ENCODE measurements at regions not wholly inside any gene's neighbourhood (a gene's known extent, or its start where the extent isn't known, plus 50 kb on each side); places are given as distances from the start of the nearest gene placed in this dataset.

DNA sequence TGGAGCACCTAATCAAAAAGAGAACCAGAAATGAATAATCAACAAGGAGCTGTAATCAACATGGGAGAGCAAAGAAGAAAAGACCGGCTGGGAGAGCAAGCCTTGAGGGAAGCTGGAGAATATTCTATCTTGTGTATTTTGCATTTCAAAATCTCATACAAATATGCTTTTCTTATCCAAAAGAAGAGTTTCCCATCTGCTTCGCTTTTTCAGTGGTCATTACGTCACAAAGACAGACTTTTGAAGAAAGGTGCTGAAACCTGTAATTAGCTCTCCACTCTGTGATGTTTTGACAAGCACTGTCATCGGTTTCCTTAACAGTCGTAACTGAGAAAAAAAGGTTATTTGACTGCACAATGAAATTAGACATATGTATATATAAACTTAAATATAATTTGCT lies 139.1 kb upstream of the TACR1 start:
- Mint-ChIP-seq H3K9me3 (no peaks in the 10 kb centered on the region), H3K36me3 (ENCODE audit: low read depth) (no peaks in the 10 kb centered on the region), H3K4me1 (peaks cover 23% of the 10 kb centered on the region), H3K4me3 (no peak overlapping the region), H3K27me3 (ENCODE audit: insufficient read depth, low read depth, poor library complexity) (peaks cover 2% of the 10 kb centered on the region), H3K27ac (no peak overlapping the region)
- H3K79me2 ChIP-seq (replicated peaks; ENCODE audit: insufficient read depth): no peaks in the 10 kb centered on the region
- H4K20me1 ChIP-seq (replicated peaks; ENCODE audit: insufficient read depth): no peaks in the 10 kb centered on the region
- H3K27ac ChIP-seq (ENCODE audit: low read depth): no peak overlapping the region
- no peaks in the 10 kb centered on the region for H3K36me3 ChIP-seq (ENCODE audit: insufficient read depth)
- peaks cover 29% of the 10 kb centered on the region for H3K4me1 ChIP-seq (ENCODE audit: insufficient read depth)
- H3K27me3 ChIP-seq (ENCODE audit: insufficient read depth): no peaks in the 10 kb centered on the region
- no peak overlapping the region for H3K4me3 ChIP-seq
- H2AFZ ChIP-seq: no peak overlapping the region
- H3K9me2 ChIP-seq (ENCODE audit: insufficient read depth): no peaks in the 10 kb centered on the region
- ATAC-seq (no peak), DNase-seq (ENCODE audit: low spot score) (no peak)
- H3F3A ChIP-seq (replicated peaks; ENCODE audit: low read depth): no peaks in the 10 kb centered on the region
- TF ChIP-seq, protein P1, sequence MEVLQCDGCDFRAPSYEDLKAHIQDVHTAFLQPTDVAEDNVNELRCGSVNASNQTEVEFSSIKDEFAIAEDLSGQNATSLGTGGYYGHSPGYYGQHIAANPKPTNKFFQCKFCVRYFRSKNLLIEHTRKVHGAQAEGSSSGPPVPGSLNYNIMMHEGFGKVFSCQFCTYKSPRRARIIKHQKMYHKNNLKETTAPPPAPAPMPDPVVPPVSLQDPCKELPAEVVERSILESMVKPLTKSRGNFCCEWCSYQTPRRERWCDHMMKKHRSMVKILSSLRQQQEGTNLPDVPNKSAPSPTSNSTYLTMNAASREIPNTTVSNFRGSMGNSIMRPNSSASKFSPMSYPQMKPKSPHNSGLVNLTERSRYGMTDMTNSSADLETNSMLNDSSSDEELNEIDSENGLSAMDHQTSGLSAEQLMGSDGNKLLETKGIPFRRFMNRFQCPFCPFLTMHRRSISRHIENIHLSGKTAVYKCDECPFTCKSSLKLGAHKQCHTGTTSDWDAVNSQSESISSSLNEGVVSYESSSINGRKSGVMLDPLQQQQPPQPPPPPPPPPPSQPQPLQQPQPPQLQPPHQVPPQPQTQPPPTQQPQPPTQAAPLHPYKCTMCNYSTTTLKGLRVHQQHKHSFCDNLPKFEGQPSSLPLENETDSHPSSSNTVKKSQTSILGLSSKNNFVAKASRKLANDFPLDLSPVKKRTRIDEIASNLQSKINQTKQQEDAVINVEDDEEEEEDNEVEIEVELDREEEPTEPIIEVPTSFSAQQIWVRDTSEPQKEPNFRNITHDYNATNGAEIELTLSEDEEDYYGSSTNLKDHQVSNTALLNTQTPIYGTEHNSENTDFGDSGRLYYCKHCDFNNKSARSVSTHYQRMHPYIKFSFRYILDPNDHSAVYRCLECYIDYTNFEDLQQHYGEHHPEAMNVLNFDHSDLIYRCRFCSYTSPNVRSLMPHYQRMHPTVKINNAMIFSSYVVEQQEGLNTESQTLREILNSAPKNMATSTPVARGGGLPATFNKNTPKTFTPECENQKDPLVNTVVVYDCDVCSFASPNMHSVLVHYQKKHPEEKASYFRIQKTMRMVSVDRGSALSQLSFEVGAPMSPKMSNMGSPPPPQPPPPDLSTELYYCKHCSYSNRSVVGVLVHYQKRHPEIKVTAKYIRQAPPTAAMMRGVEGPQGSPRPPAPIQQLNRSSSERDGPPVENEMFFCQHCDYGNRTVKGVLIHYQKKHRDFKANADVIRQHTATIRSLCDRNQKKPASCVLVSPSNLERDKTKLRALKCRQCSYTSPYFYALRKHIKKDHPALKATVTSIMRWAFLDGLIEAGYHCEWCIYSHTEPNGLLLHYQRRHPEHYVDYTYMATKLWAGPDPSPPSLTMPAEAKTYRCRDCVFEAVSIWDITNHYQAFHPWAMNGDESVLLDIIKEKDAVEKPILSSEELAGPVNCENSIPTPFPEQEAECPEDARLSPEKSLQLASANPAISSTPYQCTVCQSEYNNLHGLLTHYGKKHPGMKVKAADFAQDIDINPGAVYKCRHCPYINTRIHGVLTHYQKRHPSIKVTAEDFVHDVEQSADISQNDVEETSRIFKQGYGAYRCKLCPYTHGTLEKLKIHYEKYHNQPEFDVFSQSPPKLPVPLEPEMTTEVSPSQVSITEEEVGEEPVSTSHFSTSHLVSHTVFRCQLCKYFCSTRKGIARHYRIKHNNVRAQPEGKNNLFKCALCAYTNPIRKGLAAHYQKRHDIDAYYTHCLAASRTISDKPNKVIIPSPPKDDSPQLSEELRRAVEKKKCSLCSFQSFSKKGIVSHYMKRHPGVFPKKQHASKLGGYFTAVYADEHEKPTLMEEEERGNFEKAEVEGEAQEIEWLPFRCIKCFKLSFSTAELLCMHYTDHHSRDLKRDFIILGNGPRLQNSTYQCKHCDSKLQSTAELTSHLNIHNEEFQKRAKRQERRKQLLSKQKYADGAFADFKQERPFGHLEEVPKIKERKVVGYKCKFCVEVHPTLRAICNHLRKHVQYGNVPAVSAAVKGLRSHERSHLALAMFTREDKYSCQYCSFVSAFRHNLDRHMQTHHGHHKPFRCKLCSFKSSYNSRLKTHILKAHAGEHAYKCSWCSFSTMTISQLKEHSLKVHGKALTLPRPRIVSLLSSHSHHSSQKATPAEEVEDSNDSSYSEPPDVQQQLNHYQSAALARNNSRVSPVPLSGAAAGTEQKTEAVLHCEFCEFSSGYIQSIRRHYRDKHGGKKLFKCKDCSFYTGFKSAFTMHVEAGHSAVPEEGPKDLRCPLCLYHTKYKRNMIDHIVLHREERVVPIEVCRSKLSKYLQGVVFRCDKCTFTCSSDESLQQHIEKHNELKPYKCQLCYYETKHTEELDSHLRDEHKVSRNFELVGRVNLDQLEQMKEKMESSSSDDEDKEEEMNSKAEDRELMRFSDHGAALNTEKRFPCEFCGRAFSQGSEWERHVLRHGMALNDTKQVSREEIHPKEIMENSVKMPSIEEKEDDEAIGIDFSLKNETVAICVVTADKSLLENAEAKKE (CRISPR knock-in tag; IDR thresholded peaks at IDR 0.05): no peak
- TF ChIP-seq STAT1 (IDR thresholded peaks at IDR 0.05; ENCODE audit: unreplicated experiment) (no peak), EZH2 (IDR thresholded peaks at IDR 0.05; ENCODE audit: low read depth, unreplicated experiment) (no peak), NANOG (IDR thresholded peaks at IDR 0.05; ENCODE audit: borderline replicate concordance) (no peak), ZNF331 (CRISPR knock-in tag; IDR thresholded peaks at IDR 0.05; ENCODE audit: low read depth) (no peak), ZNF114 (CRISPR knock-in tag; IDR thresholded peaks at IDR 0.05) (no peak)
- TF ChIP-seq, protein P2, sequence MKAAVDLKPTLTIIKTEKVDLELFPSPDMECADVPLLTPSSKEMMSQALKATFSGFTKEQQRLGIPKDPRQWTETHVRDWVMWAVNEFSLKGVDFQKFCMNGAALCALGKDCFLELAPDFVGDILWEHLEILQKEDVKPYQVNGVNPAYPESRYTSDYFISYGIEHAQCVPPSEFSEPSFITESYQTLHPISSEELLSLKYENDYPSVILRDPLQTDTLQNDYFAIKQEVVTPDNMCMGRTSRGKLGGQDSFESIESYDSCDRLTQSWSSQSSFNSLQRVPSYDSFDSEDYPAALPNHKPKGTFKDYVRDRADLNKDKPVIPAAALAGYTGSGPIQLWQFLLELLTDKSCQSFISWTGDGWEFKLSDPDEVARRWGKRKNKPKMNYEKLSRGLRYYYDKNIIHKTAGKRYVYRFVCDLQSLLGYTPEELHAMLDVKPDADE (IDR thresholded peaks at IDR 0.05): no peak
- peak overlapping the region; percentile 37; the same call in 1 of the 2 replicates for H3K4me2 ChIP-seq

Measured in GM23338 (cell line).